ENCODE measurements at regions not wholly inside any gene's neighbourhood (a gene's known extent, or its start where the extent isn't known, plus 50 kb on each side); places are given as distances from the start of the nearest gene placed in this dataset.
A peak's percentile ranks its signal among the peaks of the same experiment; 100 is the strongest.

DNA sequence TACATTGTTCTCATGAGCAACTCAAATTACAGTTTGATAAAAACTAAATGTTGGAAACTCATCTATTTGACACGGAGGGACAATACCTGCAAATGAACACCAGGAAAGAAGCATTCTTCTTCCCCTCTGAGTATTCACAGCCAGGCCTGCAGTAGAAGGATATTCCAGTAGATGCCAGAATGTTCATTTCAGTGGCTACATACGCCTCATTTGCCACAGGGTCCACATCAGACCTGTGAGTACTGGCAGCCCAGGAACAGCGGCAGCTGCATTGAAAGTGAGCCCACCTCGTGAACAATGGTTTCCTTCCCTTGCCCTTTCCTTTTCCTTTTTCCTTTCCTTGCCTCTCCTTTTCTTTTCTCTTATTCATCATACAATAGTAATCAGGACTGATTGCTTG is 81.1 kb upstream of the NEIL3 start:
- in situ Hi-C loops (cut with HindIII; ENCODE audit: low pct_unique_long_range_greater_than_20kb, low sequenced_read_pairs), result no loop called here
- no peak for TF ChIP-seq JUND (IDR thresholded peaks at IDR 0.05; ENCODE audit: low read depth)
- no peak for DNase-seq (ENCODE audit: low read depth in 1 of 2, low spot score in 1 of 2)

DNA sequence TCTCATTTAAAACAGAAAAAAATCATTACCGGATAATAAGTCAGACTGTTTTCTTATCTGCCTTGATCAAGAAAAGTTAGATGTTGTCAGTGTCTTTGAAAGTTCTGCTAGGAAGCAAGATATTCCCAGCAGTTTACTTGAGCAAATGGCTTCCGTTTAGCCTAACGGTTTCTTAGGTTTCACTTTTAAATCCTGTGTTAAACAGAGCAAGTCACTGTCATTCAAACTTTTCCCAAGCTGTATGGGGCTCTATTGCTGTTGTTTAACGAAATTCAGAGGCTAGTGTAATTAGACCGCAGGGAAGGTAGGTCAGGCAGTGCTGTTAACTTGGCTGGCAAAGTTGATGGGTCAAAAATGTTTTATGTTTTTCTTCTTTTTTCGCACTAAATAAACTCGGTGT is 80.3 kb upstream of the NEIL3 start:
- DNase-seq (ENCODE audit: low read depth in 1 of 2, low spot score in 1 of 2), result peak; percentile 1 to 13
- in situ Hi-C loops (cut with HindIII; ENCODE audit: low pct_unique_long_range_greater_than_20kb, low sequenced_read_pairs), result no loop called here
- no peak for TF ChIP-seq JUND (IDR thresholded peaks at IDR 0.05; ENCODE audit: low read depth)

DNA sequence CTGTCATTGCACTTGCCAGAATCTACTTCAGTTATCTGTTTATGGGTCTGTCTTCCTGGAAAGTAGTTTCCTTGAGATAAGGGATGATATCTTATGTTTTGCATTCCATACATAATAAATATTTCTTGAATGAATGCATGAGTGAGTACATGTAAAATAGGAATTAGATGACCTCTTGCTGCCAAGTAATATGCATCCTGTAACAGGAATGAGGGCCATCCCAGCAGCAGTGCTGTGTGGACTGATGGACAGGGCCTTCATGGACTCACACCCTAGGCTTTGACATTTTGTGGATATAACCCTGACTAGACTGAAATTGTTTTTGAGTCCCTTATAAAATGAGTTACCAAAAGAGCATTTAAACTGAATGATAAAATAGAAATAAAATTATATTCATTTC is 77.2 kb upstream of the NEIL3 start:
- no peak for TF ChIP-seq JUND (IDR thresholded peaks at IDR 0.05; ENCODE audit: low read depth)
- no peak for DNase-seq (ENCODE audit: low read depth in 1 of 2, low spot score in 1 of 2)
- in situ Hi-C loops (cut with HindIII; ENCODE audit: low pct_unique_long_range_greater_than_20kb, low sequenced_read_pairs), result no loop called here

GRCh38 chr4:177235026-177235425 is 74.6 kb upstream of the NEIL3 start:
- no peak for TF ChIP-seq JUND (IDR thresholded peaks at IDR 0.05; ENCODE audit: low read depth)
- DNase-seq (ENCODE audit: low read depth in 1 of 2, low spot score in 1 of 2), result no peak
- in situ Hi-C loops (cut with HindIII; ENCODE audit: low pct_unique_long_range_greater_than_20kb, low sequenced_read_pairs), result no loop called here

DNA sequence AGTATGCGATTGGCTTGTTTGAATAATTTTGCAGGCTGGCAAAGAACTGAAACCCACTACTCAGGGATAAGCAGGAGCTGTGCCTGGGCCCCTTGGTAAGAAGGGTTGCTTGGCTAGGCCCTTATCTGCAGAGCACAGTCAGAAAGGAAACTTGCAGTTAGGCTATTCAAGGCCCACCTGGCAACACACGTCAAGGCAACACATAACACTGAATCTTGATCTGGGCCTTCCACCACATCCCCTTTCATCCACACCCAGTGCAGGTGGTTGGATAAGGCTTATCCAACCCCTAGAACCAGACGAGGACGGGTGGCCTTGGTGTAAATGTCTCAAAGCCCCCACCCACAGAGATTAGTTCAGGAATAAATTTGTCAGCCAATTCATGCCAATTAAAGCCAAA is 72.8 kb upstream of the NEIL3 start:
- in situ Hi-C loops (cut with HindIII; ENCODE audit: low pct_unique_long_range_greater_than_20kb, low sequenced_read_pairs), result no loop called here
- TF ChIP-seq JUND (IDR thresholded peaks at IDR 0.05; ENCODE audit: low read depth), result no peak
- DNase-seq (ENCODE audit: low read depth in 1 of 2, low spot score in 1 of 2), result no peak

DNA sequence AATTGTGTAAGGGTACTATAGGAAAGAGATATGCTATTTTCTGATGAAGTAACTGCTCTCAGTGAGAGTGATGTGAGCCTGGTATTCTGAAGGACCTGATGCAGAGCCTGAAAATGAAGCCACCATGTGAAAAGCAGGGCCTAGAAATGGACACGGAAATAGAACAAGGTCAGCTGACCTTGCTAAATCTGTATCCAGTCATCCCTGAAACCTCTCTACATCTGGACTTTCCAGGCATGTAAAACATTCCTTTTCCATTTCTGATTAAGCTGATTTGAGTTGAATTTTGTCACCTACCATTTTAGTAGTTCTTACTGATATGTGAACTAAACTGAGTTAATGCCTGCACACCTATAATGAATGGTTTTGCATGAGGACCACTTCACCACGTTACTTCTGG is 72.4 kb upstream of the NEIL3 start:
- TF ChIP-seq JUND (IDR thresholded peaks at IDR 0.05; ENCODE audit: low read depth), result no peak
- DNase-seq (ENCODE audit: low read depth in 1 of 2, low spot score in 1 of 2), result no peak
- in situ Hi-C loops (cut with HindIII; ENCODE audit: low pct_unique_long_range_greater_than_20kb, low sequenced_read_pairs), result no loop called here

GRCh38 chr4:177239477-177239876 is 70.2 kb upstream of the NEIL3 start:
- in situ Hi-C loops (cut with HindIII; ENCODE audit: low pct_unique_long_range_greater_than_20kb, low sequenced_read_pairs), result no loop called here
- no peak for DNase-seq (ENCODE audit: low read depth in 1 of 2, low spot score in 1 of 2)
- TF ChIP-seq JUND (IDR thresholded peaks at IDR 0.05; ENCODE audit: low read depth), result no peak

- in situ Hi-C loops (cut with HindIII; ENCODE audit: low pct_unique_long_range_greater_than_20kb, low sequenced_read_pairs), result no loop called here
- DNase-seq (ENCODE audit: low read depth in 1 of 2, low spot score in 1 of 2), result no peak
- TF ChIP-seq JUND (IDR thresholded peaks at IDR 0.05; ENCODE audit: low read depth), result no peak
Observed at GRCh38 chr4:177239878-177240277, 69.8 kb upstream of the NEIL3 start.

DNA sequence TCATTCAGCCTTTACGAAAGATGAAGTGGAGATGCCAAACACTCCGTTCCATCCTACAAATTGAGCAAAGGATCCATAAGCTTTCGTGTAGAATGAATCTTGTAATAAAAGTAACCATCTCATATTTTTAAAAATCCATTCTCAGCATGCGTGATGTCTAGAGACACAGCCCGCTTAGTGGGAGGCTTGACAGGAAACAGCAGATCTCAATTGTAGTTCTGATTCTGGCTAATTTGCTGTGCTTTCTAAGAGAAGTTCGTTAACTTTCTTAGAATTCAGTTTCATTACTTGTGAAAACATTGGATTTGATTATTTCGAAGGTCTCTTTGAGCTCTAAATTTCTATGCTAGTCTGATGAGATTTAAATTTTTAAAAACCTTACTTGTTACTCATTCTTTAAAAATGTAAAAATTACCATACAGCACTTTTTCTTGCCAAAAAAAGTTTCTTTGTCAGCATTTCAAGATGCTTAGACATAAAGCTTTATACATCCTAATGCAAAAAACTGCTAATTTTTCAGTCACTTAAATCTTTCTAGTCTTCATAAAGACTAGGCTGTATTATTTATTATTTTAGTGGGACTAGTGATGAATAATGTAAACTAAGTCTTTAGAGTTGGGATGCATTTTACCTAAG is 66.9 kb upstream of the NEIL3 start:
- no peak for TF ChIP-seq JUND (IDR thresholded peaks at IDR 0.05; ENCODE audit: low read depth)
- in situ Hi-C loops (cut with HindIII; ENCODE audit: low pct_unique_long_range_greater_than_20kb, low sequenced_read_pairs), result no loop called here
- no peak for DNase-seq (ENCODE audit: low read depth in 1 of 2, low spot score in 1 of 2)

GRCh38 chr4:177246641-177247584 is 62.8 kb upstream of the NEIL3 start:
- DNase-seq (ENCODE audit: low read depth in 1 of 2, low spot score in 1 of 2), result no peak
- in situ Hi-C loops (cut with HindIII; ENCODE audit: low pct_unique_long_range_greater_than_20kb, low sequenced_read_pairs), result no loop called here
- no peak for TF ChIP-seq JUND (IDR thresholded peaks at IDR 0.05; ENCODE audit: low read depth)

DNA sequence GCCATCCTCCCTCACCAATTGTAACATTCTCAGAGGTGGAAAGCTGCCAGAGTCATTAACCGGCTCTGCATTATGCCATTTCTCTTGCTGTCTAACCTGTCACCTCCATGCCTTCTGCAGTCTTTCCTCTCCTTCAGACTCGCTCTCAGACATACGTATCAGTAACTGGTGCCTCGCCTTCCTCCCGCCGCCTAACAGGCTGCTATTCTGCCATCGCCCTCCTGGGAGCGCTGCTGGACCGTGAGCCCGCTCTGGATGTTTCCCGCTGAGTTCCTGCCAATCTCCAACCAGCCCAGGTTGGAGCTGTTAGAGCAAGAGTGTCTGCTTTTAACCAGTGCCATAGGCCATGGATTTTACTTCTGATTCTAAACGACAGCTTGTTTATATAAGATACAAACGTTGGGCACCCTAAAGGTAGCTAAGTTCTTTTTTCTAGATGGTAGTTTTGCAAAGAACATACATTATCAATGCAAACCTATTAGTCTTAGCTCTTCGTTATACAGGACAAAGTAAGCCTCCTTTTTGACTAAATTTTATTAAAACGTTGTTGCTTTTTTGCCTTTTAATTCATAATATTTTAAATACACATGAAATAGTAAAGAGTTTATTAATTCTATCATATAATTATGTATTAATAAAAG is 59.5 kb upstream of the NEIL3 start:
- peak; percentile 21 to 68 for DNase-seq (ENCODE audit: low read depth in 1 of 2, low spot score in 1 of 2)
- in situ Hi-C loops (cut with HindIII; ENCODE audit: low pct_unique_long_range_greater_than_20kb, low sequenced_read_pairs), result no loop called here
- TF ChIP-seq JUND (IDR thresholded peaks at IDR 0.05; ENCODE audit: low read depth), result no peak

DNA sequence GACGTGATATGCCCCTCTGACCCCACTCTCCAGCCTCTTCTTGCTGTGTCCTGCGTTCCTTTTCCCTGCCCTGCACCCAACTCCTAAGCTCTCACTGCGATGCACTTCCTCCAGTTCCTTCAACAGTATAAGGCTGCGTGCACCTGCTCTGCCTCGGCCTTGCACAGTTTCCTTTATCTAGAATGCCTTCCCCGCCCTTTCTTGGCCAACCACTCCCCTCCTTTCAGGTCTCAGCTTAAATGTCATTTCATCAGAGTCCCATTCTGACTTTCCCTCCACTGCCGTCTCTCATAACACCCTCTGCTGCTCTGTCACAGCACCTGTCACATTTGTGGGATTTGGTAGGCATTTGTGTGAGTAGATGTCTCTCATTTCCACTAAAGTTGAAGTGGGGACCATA is 58.4 kb upstream of the NEIL3 start:
- no peak for TF ChIP-seq JUND (IDR thresholded peaks at IDR 0.05; ENCODE audit: low read depth)
- in situ Hi-C loops (cut with HindIII; ENCODE audit: low pct_unique_long_range_greater_than_20kb, low sequenced_read_pairs), result no loop called here
- no peak for DNase-seq (ENCODE audit: low read depth in 1 of 2, low spot score in 1 of 2)

DNA sequence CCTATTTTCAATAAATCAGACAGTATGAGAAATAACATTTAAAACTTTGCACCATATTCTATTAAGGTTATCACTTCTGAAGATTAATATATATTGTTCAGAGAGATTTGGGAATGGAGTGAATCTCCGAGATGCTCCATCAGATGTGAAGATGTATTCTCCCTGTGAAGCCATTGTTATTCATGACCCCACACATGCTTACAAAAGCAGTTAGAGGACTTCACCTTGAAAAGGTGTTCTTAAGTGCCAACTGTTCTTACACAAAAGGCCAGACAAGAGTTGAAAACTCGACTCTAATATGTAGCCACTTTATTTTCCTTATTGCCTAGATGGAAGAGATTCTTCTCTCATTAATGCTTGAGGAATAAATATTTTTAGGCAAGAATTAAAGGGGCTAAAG is 54.3 kb upstream of the NEIL3 start:
- TF ChIP-seq JUND (IDR thresholded peaks at IDR 0.05; ENCODE audit: low read depth), result no peak
- DNase-seq (ENCODE audit: low read depth in 1 of 2, low spot score in 1 of 2), result no peak
- in situ Hi-C loops (cut with HindIII; ENCODE audit: low pct_unique_long_range_greater_than_20kb, low sequenced_read_pairs), result no loop called here
